HG02885 (cell line): ENCODE measurements at regions not wholly inside any gene's neighbourhood (a gene's known extent, or its start where the extent isn't known, plus 50 kb on each side); places are given as distances from the start of the nearest gene placed in this dataset.
"Not testable (repeated sequence)": the region's sequence is repeated elsewhere in the genome, so short reads cannot be mapped to it uniquely, and the experiment has no call there.

ENCODE experiments used
- ATAC-seq: cut with Tn5 transposase; IDR thresholded peaks from one replicate; pipeline ENCODE4 v1.9.1; 2021; ENCODE audit warnings: mild to moderate bottlenecking; ENCODE audit not compliant: unreplicated experiment, poor library complexity

GRCh38 chr12:102673606-102674005 is 193.2 kb upstream of the IGF1 start:
- no peak for ATAC-seq

- ATAC-seq: not testable (repeated sequence)
These were observed 191.8 kb upstream of the IGF1 start for GRCh38 chr12:102672212-102672611.

GRCh38 chr12:102669056-102669455 is 188.7 kb upstream of the IGF1 start:
- ATAC-seq: no peak

- ATAC-seq: not testable (repeated sequence)
These were observed 185.8 kb upstream of the IGF1 start for GRCh38 chr12:102666176-102666575.

GRCh38 chr12:102659200-102659911 is 179.0 kb upstream of the IGF1 start:
- no peak for ATAC-seq

- ATAC-seq: no peak
These were observed 173.0 kb upstream of the IGF1 start for GRCh38 chr12:102653406-102653805.

- peak; percentile 63 for ATAC-seq
These were observed 172.4 kb upstream of the IGF1 start for GRCh38 chr12:102652645-102653313.

GRCh38 chr12:102645968-102646367 is 165.6 kb upstream of the IGF1 start:
- ATAC-seq: no peak

- no peak for ATAC-seq
These were observed 163.7 kb upstream of the IGF1 start for GRCh38 chr12:102643879-102644575.

- no peak for ATAC-seq
These were observed 161.8 kb upstream of the IGF1 start for GRCh38 chr12:102642199-102642598.

- ATAC-seq: not testable (repeated sequence)
These were observed 160.3 kb upstream of the IGF1 start for GRCh38 chr12:102640658-102641057.

- ATAC-seq: no peak
These were observed 158.4 kb upstream of the IGF1 start for GRCh38 chr12:102638777-102639176.

- no peak for ATAC-seq
These were observed 153.7 kb upstream of the IGF1 start for GRCh38 chr12:102633981-102634605.

GRCh38 chr12:102631274-102631673 is 150.9 kb upstream of the IGF1 start:
- no peak for ATAC-seq

- ATAC-seq: no peak
These were observed 149.0 kb upstream of the IGF1 start for GRCh38 chr12:102629262-102629888.

- no peak for ATAC-seq
These were observed 145.5 kb upstream of the IGF1 start for GRCh38 chr12:102625819-102626218.

- ATAC-seq: no peak
These were observed 142.3 kb upstream of the IGF1 start for GRCh38 chr12:102622618-102623017.

GRCh38 chr12:102618197-102618877 is 138.0 kb upstream of the IGF1 start:
- ATAC-seq: no peak

GRCh38 chr12:102616692-102617091 is 136.3 kb upstream of the IGF1 start:
- ATAC-seq: no peak

- no peak for ATAC-seq
These were observed 131.6 kb upstream of the IGF1 start for GRCh38 chr12:102611995-102612394.
